Heart left ventricle (tissue), 13 donors: ENCODE measurements at regions not wholly inside any gene's neighbourhood (a gene's known extent, or its start where the extent isn't known, plus 50 kb on each side); places are given as distances from the start of the nearest gene placed in this dataset.

Experiments used
- POLR2A ChIP-seq, 2 donors: fragments of 450-650 bp; IDR thresholded peaks; one replicate each; pipeline ENCODE4 v1.6.1; 2017; ENCODE audit warnings: antibody characterized with exemption in 2 of 2, mild to moderate bottlenecking in 2 of 2, moderate library complexity in 2 of 2
- TF ChIP-seq, protein P1 (sequence below), 12 donors: fragments of 200-600 bp; sonication (generic) in 4 of 12; IDR thresholded peaks; one replicate each; pipeline versions ENCODE4 v1.5.0 to v1.8.0; 2018 to 2022; ENCODE audit warnings: antibody characterized with exemption in 12 of 12, mild to moderate bottlenecking in 5 of 12
- donor health status: ischemic (EF 13 %, LVEDD 7.1; RV severe dilation, severe dysfunction).
- donor health status: DM: no; HTN: yes; CAD: no.
- donor health status: DM: no; HTN: no; CAD: no.
- donor health status: ischemic (EF 25% LVEDD 6.9; RV normal size, moderate dysfunction).
- donor health status: ischemic (EF 25% LVEDD 5.7; RV mildly dilated, moderate dysfunction).
- donor health status: ischemic (EF 35%, LVEDD 5.7; RV mildly dilated, moderate dysfunction).
- donor health status: nonischemic (EF 11% LVEDD 7.7; RV severe dilation, severe dysfunction).
- donor health status: DM: yes; HTN: yes; CAD: no.
- donor health status: PGD.
- donor health status: ischemic (EF 29% LVEDD 5.4; RV normal size, mild dysfunction).
- donor health status: nonischemic (EF 23%, LVEDD 6.1; RV moderate dilation, normal function).

DNA sequence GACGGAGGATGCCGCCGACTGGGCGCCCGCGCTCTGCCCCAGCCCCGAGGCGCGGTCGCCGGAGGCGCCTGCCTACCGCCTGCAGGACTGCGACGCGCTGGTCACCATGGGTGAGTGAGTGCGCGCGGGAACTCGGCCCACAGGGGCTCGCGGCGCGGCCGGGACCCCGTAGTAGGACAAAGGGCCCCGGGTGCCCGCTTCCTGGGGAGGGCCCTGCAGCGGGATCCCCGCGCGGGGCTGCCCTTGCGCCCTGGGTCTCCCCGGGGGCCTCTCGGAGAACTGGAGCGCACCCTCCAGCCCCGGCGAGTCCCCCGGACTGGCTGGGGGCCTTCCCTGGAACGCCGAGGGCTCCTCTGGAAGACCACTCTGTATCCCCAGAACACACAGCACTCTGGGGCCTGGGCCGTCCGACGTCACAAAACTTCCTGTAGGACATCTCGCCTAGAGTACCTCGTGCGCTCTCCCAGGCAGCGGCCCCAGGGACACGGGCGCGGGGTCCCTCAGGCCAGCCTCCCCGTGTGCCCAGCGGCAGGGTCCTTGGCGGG is 362.9 kb upstream of the AMELY start:
- TF ChIP-seq, protein P1, sequence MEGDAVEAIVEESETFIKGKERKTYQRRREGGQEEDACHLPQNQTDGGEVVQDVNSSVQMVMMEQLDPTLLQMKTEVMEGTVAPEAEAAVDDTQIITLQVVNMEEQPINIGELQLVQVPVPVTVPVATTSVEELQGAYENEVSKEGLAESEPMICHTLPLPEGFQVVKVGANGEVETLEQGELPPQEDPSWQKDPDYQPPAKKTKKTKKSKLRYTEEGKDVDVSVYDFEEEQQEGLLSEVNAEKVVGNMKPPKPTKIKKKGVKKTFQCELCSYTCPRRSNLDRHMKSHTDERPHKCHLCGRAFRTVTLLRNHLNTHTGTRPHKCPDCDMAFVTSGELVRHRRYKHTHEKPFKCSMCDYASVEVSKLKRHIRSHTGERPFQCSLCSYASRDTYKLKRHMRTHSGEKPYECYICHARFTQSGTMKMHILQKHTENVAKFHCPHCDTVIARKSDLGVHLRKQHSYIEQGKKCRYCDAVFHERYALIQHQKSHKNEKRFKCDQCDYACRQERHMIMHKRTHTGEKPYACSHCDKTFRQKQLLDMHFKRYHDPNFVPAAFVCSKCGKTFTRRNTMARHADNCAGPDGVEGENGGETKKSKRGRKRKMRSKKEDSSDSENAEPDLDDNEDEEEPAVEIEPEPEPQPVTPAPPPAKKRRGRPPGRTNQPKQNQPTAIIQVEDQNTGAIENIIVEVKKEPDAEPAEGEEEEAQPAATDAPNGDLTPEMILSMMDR (IDR thresholded peaks at IDR 0.05), result no peak
- no peak for TF ChIP-seq POLR2A (IDR thresholded peaks at IDR 0.05)
